ENCODE measurements at regions not wholly inside any gene's neighbourhood (a gene's known extent, or its start where the extent isn't known, plus 50 kb on each side); places are given as distances from the start of the nearest gene placed in this dataset.

DNA sequence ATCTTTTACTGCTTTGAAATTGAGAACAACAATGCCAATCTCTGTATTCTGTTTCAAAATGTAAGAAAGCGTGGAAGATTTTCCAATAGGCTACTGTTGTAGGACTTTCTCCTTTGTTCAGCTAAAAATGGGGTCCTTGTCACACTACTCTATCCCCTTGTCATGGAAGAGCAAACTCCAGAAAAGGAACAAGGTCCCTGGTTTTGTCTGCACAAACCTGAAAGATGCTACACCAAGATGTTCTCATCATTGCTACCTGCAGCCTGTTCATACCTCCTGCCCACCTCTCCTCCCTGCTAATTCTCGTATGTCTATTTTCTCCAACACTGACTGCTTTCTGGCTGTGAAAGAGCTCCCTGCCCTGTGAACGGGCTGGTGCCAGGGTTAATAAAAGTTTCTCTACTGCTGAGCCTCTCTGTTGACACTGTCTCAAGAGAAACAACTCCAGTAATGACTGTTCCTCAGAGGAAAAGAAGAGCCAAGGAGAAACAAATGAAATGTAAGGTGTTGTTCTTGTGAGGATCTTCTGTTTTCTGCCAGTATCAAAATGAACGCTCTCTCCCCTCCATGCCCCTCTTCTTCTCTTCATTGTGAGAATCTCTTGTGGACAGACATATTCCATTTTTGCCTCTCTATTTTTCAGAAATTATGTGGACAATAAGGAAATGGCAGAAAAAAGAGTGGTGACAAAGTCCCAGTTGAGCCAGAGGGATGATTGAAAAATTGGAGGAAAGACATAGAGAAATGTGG lies 287.1 kb downstream of the ADGB start:
- Histone ChIP-seq H3K4me3 (ENCODE audit: control extremely low read depth in 1 of 5, extremely low read depth in 1 of 5, insufficient read depth in 1 of 5, low read depth in 2 of 5, low read length in 4 of 5) (no peak overlapping the region), H3K27me3 (replicated peaks in 1 of 4; ENCODE audit: control extremely low read depth in 1 of 4, control insufficient read depth in 3 of 4, insufficient read depth in 4 of 4, low read length in 3 of 4) (peaks cover 0 to 5% (median 0%) of the 10 kb centered on the region in 4 experiments), H3K36me3 (replicated peaks in 1 of 2; ENCODE audit: control extremely low read depth in 1 of 2, control insufficient read depth in 1 of 2, extremely low read depth in 1 of 2, insufficient read depth in 2 of 2, low read length in 1 of 2) (no peaks in the 10 kb centered on the region), H3K27ac (ENCODE audit: low read length in 2 of 2) (no peak overlapping the region), H2AFZ (ENCODE audit: insufficient read depth, low read depth, low read length, poor library complexity, severe bottlenecking) (no peak overlapping the region), H3K9me3 (ENCODE audit: control extremely low read depth in 1 of 3, control insufficient read depth in 2 of 3, insufficient read depth in 1 of 3, low read length in 2 of 3) (no peaks in the 10 kb centered on the region), H3K9ac (ENCODE audit: low read length) (no peak overlapping the region), H3K4me2 (replicated peaks; ENCODE audit: low read depth, low read length, poor library complexity, severe bottlenecking) (no peak overlapping the region), H3K4me1 (ENCODE audit: control insufficient read depth in 2 of 2, insufficient read depth in 2 of 2, low read length in 2 of 2) (no peaks in the 10 kb centered on the region), H3K79me2 (ENCODE audit: control insufficient read depth, insufficient read depth, low read length) (no peaks in the 10 kb centered on the region), H4K20me1 (ENCODE audit: control insufficient read depth, insufficient read depth, low read length, poor library complexity, severe bottlenecking) (no peaks in the 10 kb centered on the region)
- CTCF ChIA-PET = no interaction called here
- intact Hi-C loops (cut with micrococcal nuclease) = no loop called here
- WGBS (ENCODE audit: insufficient coverage) = 89% methylated on average over 1 of the region's 4 CpGs
- H3K27ac Mint-ChIP-seq = no peak overlapping the region
- DNase-seq (no peak), ATAC-seq (ENCODE audit: low read depth) (no peak)
- H3K9me3 Mint-ChIP-seq (ENCODE audit: insufficient read depth) = no peaks in the 10 kb centered on the region
- POLR2A ChIA-PET = interaction anchor here (0.7 kb wide), 1 partner anchor 11 kb away, joined by 3 read pairs; no protein-coding TSS in a partner anchor
- peaks cover 12% of the 10 kb centered on the region for H3K27me3 Mint-ChIP-seq
- H3K4me3 Mint-ChIP-seq = no peak overlapping the region
- TF ChIP-seq, protein P1, sequence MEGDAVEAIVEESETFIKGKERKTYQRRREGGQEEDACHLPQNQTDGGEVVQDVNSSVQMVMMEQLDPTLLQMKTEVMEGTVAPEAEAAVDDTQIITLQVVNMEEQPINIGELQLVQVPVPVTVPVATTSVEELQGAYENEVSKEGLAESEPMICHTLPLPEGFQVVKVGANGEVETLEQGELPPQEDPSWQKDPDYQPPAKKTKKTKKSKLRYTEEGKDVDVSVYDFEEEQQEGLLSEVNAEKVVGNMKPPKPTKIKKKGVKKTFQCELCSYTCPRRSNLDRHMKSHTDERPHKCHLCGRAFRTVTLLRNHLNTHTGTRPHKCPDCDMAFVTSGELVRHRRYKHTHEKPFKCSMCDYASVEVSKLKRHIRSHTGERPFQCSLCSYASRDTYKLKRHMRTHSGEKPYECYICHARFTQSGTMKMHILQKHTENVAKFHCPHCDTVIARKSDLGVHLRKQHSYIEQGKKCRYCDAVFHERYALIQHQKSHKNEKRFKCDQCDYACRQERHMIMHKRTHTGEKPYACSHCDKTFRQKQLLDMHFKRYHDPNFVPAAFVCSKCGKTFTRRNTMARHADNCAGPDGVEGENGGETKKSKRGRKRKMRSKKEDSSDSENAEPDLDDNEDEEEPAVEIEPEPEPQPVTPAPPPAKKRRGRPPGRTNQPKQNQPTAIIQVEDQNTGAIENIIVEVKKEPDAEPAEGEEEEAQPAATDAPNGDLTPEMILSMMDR (IDR thresholded peaks at IDR 0.05) = no peak
- no peak for TF ChIP-seq EZH2 (IDR thresholded peaks at IDR 0.05; ENCODE audit: borderline replicate concordance, insufficient read depth, low read depth, low read length, poor library complexity, severe bottlenecking)
- H3K4me1 Mint-ChIP-seq = no peaks in the 10 kb centered on the region

DNA sequence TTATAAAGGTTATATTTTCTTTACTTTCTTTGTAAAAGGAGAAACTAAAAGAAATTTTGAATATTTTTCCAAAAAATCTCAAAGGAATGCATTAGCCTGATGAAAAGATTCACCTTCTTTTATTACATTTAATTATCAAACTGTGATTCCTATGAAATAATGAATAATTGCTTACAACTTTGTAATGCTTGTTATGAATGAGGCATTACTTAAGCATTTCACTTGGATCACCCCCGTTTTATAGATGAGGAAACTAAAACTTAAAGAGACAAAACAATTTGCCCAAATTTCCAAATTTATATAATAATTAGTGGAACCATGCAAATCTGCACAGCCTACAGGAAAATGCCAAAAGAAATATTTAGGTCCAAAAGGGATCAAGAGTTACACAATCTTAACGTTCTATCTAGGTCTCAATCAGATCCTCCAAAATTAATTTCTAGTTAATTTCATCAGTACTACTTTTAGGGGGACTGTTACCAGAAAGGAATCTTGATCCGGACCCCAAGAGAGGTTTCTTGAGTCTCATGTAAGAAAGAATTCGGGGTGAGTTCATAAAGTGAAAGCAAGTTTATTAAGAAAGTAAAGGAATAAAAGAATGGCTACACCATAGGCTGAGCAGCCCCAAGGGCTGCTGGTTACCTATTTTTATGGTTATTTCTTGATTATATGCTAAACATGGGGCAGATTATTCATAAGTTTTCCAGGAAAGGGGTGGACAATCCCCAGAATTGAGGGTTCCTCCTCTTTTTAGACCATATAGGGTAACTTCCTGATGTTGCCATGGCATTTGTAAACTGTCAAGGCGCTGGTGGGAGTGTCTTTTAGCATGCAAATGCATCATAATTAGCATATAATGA lies 288.0 kb downstream of the ADGB start:
- intact Hi-C loops (cut with micrococcal nuclease) = no loop called here
- Histone ChIP-seq H4K20me1 (ENCODE audit: control insufficient read depth, insufficient read depth, low read length, poor library complexity, severe bottlenecking) (no peaks in the 10 kb centered on the region), H3K36me3 (replicated peaks in 1 of 2; ENCODE audit: control extremely low read depth in 1 of 2, control insufficient read depth in 1 of 2, extremely low read depth in 1 of 2, insufficient read depth in 2 of 2, low read length in 1 of 2) (no peaks in the 10 kb centered on the region), H3K27me3 (replicated peaks in 1 of 4; ENCODE audit: control extremely low read depth in 1 of 4, control insufficient read depth in 3 of 4, insufficient read depth in 4 of 4, low read length in 3 of 4) (peaks cover 0 to 5% (median 0%) of the 10 kb centered on the region in 4 experiments), H3K27ac (ENCODE audit: low read length in 2 of 2) (no peak overlapping the region), H3K9ac (ENCODE audit: low read length) (no peak overlapping the region), H3K4me1 (ENCODE audit: control insufficient read depth in 2 of 2, insufficient read depth in 2 of 2, low read length in 2 of 2) (no peaks in the 10 kb centered on the region), H2AFZ (ENCODE audit: insufficient read depth, low read depth, low read length, poor library complexity, severe bottlenecking) (no peak overlapping the region), H3K9me3 (ENCODE audit: control extremely low read depth in 1 of 3, control insufficient read depth in 2 of 3, insufficient read depth in 1 of 3, low read length in 2 of 3) (no peaks in the 10 kb centered on the region), H3K4me3 (ENCODE audit: control extremely low read depth in 1 of 5, extremely low read depth in 1 of 5, insufficient read depth in 1 of 5, low read depth in 2 of 5, low read length in 4 of 5) (no peak overlapping the region), H3K79me2 (ENCODE audit: control insufficient read depth, insufficient read depth, low read length) (no peaks in the 10 kb centered on the region), H3K4me2 (replicated peaks; ENCODE audit: low read depth, low read length, poor library complexity, severe bottlenecking) (no peak overlapping the region)
- H3K4me1 Mint-ChIP-seq = peaks cover under 1% of the 10 kb centered on the region
- TF ChIP-seq, protein P1 (IDR thresholded peaks at IDR 0.05) = no peak
- no peak for TF ChIP-seq EZH2 (IDR thresholded peaks at IDR 0.05; ENCODE audit: borderline replicate concordance, insufficient read depth, low read depth, low read length, poor library complexity, severe bottlenecking)
- ATAC-seq (ENCODE audit: low read depth) (no peak), DNase-seq (no peak)
- WGBS (ENCODE audit: insufficient coverage) = 100% methylated on average over 1 of the region's 5 CpGs
- ChIA-PET CTCF (no interaction called here), POLR2A (no interaction called here)
- H3K9me3 Mint-ChIP-seq (ENCODE audit: insufficient read depth) = no peaks in the 10 kb centered on the region
- H3K27ac Mint-ChIP-seq = no peak overlapping the region
- H3K4me3 Mint-ChIP-seq = no peak overlapping the region
- peaks cover 10% of the 10 kb centered on the region for H3K27me3 Mint-ChIP-seq

Measured in B cell (primary cell).